Thyroid gland (tissue), 4 donors: ENCODE measurements at regions not wholly inside any gene's neighbourhood (a gene's known extent, or its start where the extent isn't known, plus 50 kb on each side); places are given as distances from the start of the nearest gene placed in this dataset.
A peak's percentile ranks its signal among the peaks of the same experiment; 100 is the strongest.

Experiments
- DNase-seq, 2 donors: peaks; one replicate each; pipeline ENCODE4 v3.0.0-alpha.2; 2019
- H3K27ac ChIP-seq, 3 donors: fragments of 200-600 bp; sonication (generic); 1 replicate in 2 of 3; 2 replicates in 1 of 3; pipeline ENCODE4 v1.5.1; 2016 to 2019; ENCODE audit warnings: mild to moderate bottlenecking in 1 of 3, moderate library complexity in 1 of 3
- H3K27me3 ChIP-seq: fragments of 200-600 bp; sonication (generic); one replicate; pipeline ENCODE4 v1.5.1; 2019
- H3K36me3 ChIP-seq, 2 donors: fragments of 200-600 bp; sonication (generic); one replicate each; pipeline ENCODE4 v1.5.1; 2016 to 2019
- H3K4me1 ChIP-seq, 2 donors: fragments of 200-600 bp; sonication (generic); one replicate each; pipeline ENCODE4 v1.5.1; 2017 to 2019
- H3K4me3 ChIP-seq, 3 donors: fragments of 200-600 bp; sonication (generic); replicated peaks in 1 of 3; 1 replicate in 2 of 3; 2 replicates in 1 of 3; pipeline ENCODE4 v1.5.1; 2016; ENCODE audit warnings: mild to moderate bottlenecking in 1 of 3
- H3K9me3 ChIP-seq: fragments of 200-600 bp; sonication (generic); one replicate; pipeline ENCODE4 v1.5.1; 2017
- CTCF ChIP-seq, 6 experiments: fragments of 200-600 bp in 3 of 6; fragments of 450-650 bp in 3 of 6; sonication (generic) in 3 of 6; IDR thresholded peaks; one replicate each; pipeline ENCODE4 v1.5.1; 2016 to 2019; ENCODE audit warnings: antibody characterized with exemption in 6 of 6, mild to moderate bottlenecking in 2 of 6, inconsistent platforms in 1 of 6, moderate library complexity in 1 of 6
- POLR2A ChIP-seq, 2 donors: fragments of 450-650 bp; IDR thresholded peaks; one replicate each; pipeline ENCODE4 v1.6.1; 2017; ENCODE audit warnings: antibody characterized with exemption in 2 of 2, mild to moderate bottlenecking in 2 of 2, moderate library complexity in 1 of 2
- WGBS, 2 donors: methylation state at CpG; one replicate each; pipeline ENCODE4 v1.1.5; 2017; 5-methylcytosine and 5-hydroxymethylcytosine counted together
- intact Hi-C: fragments of 100-400 bp; cut with DNase I; formaldehyde crosslinking; loops from one replicate; pipeline ENCODE4 v1.15.1; 2023

GRCh38 chr2:43101751-43102150 is 124.7 kb downstream of the ZFP36L2 start:
- TF ChIP-seq CTCF (IDR thresholded peaks at IDR 0.05): no peak
- TF ChIP-seq POLR2A (IDR thresholded peaks at IDR 0.05): no peak
- H3K9me3 ChIP-seq: no peaks in the 10 kb centered on the region
- WGBS, 2 donors: 69 to 92% methylated on average over 5 to 7 of the region's 7 CpGs
- H3K27me3 ChIP-seq: no peaks in the 10 kb centered on the region
- H3K27ac ChIP-seq: peak overlapping the region; percentile 54 to 85 (median 81)
- peak overlapping the region in 1 of 3 donors; percentile 46 for H3K4me3 ChIP-seq
- intact Hi-C loops: no loop called here
- H3K36me3 ChIP-seq: no peaks in the 10 kb centered on the region
- DNase-seq: no peak
- H3K4me1 ChIP-seq: peaks cover 10 to 30% of the 10 kb centered on the region in 2 donors

GRCh38 chr2:43100883-43101662 is 125.3 kb downstream of the ZFP36L2 start:
- Histone ChIP-seq H3K27me3 (no peaks in the 10 kb centered on the region), H3K4me1 (peaks cover 10 to 23% of the 10 kb centered on the region in 2 donors), H3K36me3 (no peaks in the 10 kb centered on the region), H3K4me3 (peak overlapping the region in 2 of 3 donors; percentile 20 to 46), H3K9me3 (no peaks in the 10 kb centered on the region), H3K27ac (peak overlapping the region; percentile 54 to 85 (median 81))
- peak; percentile 66 to 74 for DNase-seq
- intact Hi-C loops: no loop called here
- 24 to 27% methylated on average over 16 to 24 of the region's 56 CpGs for WGBS, 2 donors
- TF ChIP-seq POLR2A (IDR thresholded peaks at IDR 0.05): peak in 1 of 2 donors; percentile 49
- no peak for TF ChIP-seq CTCF (IDR thresholded peaks at IDR 0.05)

GRCh38 chr2:43100362-43100882 is 126.0 kb downstream of the ZFP36L2 start:
- TF ChIP-seq CTCF (IDR thresholded peaks at IDR 0.05) (no peak), POLR2A (IDR thresholded peaks at IDR 0.05) (no peak)
- H3K36me3 ChIP-seq: no peaks in the 10 kb centered on the region
- WGBS, 2 donors: 42 to 78% methylated on average over 10 to 17 of the region's 21 CpGs
- no peak for DNase-seq
- no peaks in the 10 kb centered on the region for H3K27me3 ChIP-seq
- intact Hi-C loops: no loop called here
- peak overlapping the region in 2 of 3 donors; percentile 20 to 46 for H3K4me3 ChIP-seq
- peaks cover 10 to 17% of the 10 kb centered on the region in 2 donors for H3K4me1 ChIP-seq
- no peaks in the 10 kb centered on the region for H3K9me3 ChIP-seq
- peak overlapping the region; percentile 54 to 85 (median 81) for H3K27ac ChIP-seq

- no peak for DNase-seq
- H3K27me3 ChIP-seq: no peaks in the 10 kb centered on the region
- peak overlapping the region in 1 of 3 donors; percentile 85 for H3K27ac ChIP-seq
- peaks cover 10 to 17% of the 10 kb centered on the region in 2 donors for H3K4me1 ChIP-seq
- WGBS, 2 donors: 92 to 99% methylated on average over 4 of the region's 4 CpGs
- no peaks in the 10 kb centered on the region for H3K9me3 ChIP-seq
- H3K36me3 ChIP-seq: no peaks in the 10 kb centered on the region
- intact Hi-C loops: no loop called here
- H3K4me3 ChIP-seq: no peak overlapping the region
- TF ChIP-seq CTCF (IDR thresholded peaks at IDR 0.05) (no peak), POLR2A (IDR thresholded peaks at IDR 0.05) (no peak)
Observed at GRCh38 chr2:43099797-43100196, 126.6 kb downstream of the ZFP36L2 start.

GRCh38 chr2:43098539-43098938 is 127.9 kb downstream of the ZFP36L2 start:
- WGBS, 2 donors: 85 to 96% methylated on average over 4 of the region's 4 CpGs
- intact Hi-C loops: no loop called here
- Histone ChIP-seq H3K4me3 (no peak overlapping the region), H3K36me3 (no peaks in the 10 kb centered on the region), H3K9me3 (no peaks in the 10 kb centered on the region), H3K27ac (peak overlapping the region in 1 of 3 donors; percentile 38), H3K27me3 (no peaks in the 10 kb centered on the region), H3K4me1 (peaks cover 10 to 17% of the 10 kb centered on the region in 2 donors)
- no peak for DNase-seq
- TF ChIP-seq CTCF (IDR thresholded peaks at IDR 0.05) (no peak), POLR2A (IDR thresholded peaks at IDR 0.05) (no peak)
